NCI-H526 treated with DMSO at 0.1 percent for 48 hours (cell line): ENCODE measurements at regions not wholly inside any gene's neighbourhood (a gene's known extent, or its start where the extent isn't known, plus 50 kb on each side); places are given as distances from the start of the nearest gene placed in this dataset.
A peak's percentile ranks its signal among the peaks of the same experiment; 100 is the strongest.

Source experiments
- DNase-seq: peaks from one replicate; lab custom pipeline; 2025; lab: John Stamatoyannopoulos, UW

DNA sequence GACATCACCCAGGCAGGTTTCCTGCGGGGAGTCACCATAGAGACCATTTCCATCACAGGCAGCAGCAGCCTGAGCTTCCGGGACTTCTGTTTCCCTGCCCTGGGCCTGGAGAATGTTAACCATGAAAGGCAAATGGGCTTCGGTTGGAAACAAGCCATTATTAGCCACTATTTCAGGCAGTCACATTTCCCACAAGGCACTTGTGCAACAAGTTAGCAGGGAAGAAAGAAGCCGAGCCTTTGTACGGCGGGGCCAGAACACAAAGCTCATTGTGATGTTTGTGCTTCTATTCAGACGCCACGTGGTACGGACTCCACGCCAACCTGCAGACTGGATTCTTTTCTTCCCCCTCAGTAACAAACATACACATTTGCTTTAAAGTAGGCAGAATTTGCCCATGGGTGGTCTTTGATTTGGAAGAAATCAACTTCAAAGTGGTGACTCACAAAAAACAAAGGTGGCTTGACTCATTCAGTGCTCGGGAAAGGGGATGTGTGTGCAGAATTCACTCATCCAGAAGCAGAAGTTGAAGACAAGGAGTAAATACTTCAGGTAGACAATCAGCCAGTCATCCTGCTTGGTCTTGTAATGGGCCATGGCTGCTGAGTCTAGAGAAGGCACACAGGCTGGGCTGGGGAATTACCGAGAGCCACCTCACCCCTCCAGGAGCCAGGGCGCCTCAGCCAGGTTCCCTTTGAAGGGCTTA, 154.2 kb upstream of the PRMT8 start:
- DNase-seq: no peak

DNA sequence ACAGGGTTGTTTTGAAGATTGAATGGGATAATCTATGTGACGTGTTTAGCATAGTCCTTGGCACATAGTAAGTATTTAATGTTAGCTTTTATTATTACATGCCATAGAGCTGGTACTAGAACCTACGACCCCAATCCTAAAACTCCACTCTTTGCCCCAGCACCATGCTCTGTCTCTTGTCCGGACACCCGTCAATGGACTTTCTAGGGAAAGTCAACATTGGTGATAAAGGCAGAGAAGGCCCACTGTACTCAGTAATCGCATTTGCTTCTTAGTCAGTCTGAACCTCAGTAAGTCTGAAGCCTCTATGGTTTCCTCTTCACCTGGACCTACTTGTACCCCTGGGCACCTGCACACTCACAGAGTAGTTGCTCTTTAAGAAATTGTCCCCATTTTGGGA, 153.1 kb upstream of the PRMT8 start:
- DNase-seq: no peak

DNA sequence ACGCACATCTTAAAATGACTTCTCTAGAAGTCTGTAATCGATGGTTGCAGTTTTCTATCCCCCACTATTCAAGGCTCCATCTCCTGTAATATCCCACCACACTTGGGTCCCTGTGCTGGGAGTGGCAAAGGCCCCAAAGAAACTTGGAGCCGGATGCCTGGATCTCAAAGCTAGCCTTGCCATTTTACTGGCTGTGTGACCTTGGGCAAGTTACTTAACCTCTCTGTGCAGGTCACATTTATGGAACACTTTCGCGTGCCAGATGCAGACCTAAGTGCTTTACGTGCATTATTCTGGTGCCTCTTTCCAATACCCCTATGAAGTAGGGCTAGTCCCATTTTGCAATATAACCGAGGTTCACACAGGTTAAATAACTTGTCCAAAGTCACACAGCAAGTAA, 151.8 kb upstream of the PRMT8 start:
- no peak for DNase-seq

DNA sequence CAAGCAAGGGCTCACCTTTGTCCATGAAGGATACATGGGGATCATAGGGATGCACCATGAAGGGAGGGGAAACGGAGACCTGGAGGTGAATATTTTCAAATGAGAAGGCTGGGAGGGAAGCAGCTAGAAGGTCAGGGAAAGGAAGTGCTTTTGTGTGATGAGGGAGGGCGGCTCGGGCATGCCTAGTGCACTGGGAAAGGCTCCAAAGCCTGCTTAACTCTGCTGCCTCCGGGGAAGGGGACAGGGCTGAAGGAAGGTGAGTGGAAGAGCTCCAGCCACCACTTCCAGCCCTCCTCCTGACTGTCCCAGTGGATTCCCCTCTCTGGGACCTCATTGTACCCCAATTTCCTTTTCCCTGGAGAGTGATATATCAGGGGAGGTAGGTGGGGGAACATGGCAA, 149.4 kb upstream of the PRMT8 start:
- DNase-seq: no peak

DNA sequence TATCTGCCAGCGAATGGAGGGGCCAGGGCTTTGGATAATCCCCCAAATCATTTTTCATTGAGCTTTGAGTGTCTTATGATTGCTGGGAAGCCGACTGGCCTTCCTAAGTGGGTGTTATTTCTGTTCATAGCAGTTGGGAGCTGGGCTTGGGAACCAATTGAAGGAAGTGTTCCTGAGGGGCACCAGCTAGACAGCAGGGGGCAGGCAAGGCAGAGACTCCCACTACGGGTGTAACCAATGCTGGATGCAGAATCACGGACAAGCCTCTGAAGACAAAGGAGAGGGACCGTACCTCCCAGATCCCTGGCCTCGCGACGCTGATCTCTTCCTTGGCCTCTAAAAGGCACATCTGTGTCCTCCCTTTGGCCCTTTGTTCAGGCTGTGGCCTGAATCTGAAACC, 149.0 kb upstream of the PRMT8 start:
- peak; percentile 28 for DNase-seq

DNA sequence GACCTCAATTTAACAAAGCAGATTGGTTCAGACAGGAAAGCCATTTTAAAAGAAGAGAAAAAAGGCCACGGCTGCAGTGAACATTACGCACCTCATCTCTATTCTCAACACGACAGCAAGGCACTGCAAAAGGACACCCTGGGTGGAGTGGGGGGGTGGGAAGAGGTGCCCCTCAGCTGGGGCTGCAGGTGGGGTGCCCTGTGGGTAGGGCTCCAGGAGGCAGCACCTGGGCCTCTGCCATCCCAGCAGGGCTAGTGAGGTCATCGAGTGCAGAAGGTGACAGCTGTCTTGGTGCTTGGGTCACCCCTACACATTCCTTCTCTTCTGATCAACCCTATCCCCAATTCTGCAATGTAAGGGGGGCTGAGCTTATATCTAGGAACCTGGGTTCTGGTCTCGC, 142.9 kb upstream of the PRMT8 start:
- no peak for DNase-seq

DNA sequence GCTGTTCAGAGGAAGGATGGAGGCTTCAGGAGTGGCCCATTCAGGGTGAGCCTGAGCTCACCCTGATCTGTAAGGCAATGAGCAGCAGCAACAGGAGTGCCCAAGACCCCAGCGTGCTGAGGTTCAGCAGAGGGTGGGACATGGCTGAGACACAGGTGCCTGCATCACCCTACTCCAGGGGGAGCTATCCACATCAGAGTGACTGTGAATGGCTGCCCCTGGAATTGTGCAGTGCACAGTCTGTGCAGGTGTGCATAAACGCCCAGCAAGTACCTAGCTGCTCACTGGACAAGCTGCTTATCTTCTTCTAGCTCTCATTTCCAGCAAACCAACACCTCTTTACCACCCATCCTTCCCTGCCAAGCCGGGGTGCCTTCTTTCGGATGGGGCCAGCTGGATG, 140.6 kb upstream of the PRMT8 start:
- no peak for DNase-seq

DNA sequence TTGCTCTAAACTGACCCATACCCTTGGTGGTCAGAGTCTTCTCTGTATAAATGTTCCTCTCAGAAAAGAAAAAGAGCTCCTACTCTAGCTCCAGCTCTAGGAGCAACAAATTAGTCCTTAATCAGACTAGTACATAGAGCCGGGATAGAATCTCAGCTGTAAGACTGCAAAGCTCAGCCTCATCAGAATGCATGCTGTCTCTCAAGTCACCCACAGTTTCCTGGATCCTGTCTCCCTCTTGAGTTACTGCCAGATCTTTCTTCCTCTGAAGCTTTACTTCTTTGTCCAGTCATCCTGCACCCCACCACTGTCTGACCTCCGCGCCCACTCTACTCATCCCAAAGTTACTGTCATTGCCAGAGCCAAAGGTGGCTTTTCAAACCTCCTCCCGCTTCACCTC, 139.3 kb upstream of the PRMT8 start:
- DNase-seq: no peak

DNA sequence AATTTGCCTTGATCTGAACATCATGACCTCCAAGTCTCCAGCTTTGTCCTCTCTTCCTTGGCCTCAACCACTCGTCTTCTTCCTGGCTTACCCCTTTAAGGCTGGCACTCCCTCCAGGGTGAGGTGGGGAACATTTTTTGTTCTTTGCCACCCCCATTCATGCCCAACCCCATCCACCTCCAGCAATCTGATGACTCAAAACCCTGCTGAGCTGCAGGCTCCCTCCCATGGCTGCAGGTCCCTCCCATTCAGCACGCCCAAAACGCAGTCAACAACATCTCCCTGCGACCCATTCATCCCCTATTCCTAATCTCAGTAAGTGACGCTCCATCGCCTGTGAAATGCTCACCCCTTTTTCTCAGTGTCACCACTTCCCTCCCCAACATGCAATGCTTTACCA, 138.8 kb upstream of the PRMT8 start:
- no peak for DNase-seq

DNA sequence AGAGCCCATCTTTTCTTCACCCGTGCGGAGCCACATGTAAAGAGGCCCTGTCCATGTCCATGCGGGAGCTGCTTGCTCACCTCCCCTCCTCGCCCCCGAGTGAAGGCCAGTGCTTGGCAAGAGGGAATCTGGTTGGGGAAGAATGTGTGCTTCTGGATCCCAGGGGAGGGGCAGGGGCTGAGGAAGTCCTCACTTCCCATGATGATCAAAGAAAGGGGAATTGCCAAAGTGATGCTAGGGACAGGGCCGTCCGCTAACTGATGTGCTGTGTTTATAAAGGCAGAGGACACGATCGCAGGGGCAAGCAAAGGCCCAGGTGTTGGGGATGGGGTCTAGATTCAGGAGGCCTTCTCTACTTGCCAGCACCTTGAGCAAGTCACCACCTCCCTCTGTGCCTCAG, 137.4 kb upstream of the PRMT8 start:
- no peak for DNase-seq

DNA sequence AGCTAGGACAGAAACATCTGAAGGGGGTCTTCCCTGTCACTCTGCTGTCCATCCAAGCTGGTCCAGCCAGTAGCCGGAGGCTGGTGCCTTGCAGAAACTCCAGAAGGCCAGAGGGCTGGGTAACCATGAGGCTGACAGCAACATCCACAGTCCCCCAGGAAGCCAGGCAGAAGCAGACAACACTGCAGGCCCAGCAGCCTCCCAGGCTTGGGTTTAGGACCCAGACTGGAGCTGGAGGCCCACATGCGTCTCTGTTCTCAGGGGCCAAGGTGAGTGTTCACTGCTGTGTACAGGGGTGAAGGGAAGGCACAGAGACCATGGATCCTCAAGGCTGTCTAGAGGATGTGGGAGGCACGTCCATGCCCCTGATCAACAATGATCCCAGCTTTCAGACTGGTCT, 136.4 kb upstream of the PRMT8 start:
- no peak for DNase-seq

DNA sequence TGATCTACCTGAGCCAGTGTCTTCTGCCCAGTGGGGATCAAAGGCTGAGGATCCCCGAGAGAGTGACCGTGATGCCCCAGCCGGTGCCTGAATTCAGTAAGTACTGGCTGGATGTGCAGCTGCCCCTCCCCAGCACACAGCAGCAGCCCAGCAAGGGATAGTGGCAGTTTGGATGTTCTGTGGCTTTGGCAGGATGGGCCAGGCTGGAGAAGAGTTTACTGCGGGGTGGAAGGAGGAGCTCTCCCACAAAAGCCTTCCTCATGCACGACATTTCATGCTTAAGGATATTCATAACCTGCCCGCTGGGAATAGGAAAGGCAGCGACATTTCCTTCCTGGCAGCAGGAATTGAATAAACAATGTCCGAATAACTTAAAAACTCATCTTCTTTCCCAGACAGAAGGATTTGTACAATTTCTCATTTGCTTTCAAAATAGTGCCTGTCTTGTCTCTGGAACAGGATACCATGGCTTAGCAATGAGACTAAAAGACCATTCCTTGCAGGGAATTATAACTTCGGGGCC, 135.6 kb upstream of the PRMT8 start:
- DNase-seq: no peak

DNA sequence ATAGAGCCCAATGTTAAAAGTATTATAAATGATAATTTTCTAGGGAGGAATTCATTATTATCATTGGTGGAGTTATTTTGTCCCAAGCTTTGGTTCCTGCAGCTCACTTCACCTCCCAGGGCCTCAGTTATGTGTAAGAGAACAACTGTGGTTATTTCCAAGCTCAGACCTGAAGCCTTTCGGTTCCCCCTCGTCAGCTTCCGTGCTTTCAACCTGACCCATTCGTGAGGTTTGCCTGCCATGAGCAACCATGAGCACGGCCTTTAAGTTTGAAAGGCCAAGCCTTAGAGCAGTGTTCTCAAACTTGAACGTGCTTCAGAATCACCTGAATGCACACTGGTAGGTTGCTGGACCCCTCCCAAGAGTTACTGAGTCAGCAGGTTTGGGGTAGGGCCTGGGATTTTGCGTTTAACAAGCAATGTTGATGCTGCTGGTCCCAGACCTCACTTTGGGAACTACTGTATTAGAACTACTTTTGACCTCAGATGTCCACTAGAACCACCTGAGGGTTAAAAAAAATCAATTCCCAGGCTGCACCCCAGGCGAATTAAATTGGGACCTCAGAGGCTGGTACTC, 133.0 kb upstream of the PRMT8 start:
- no peak for DNase-seq

DNA sequence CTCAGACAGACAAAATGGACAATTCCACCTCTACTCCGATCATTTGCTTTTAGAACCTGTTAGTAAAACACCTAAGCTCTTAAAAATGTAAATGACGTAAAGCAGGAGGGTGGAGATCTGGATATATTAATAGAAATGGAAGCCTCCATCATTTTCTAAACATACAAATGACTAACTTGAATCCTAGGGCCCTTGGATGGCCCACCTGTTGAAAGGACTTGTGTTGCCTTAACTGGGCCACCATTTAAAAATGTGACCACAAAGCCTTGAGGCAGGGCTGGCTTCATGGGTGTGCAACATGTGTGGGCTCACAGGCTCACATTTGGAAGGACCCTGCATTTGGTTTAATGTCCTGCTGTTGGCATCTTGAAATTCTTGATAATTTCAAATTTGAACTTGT, 131.5 kb upstream of the PRMT8 start:
- DNase-seq: no peak

DNA sequence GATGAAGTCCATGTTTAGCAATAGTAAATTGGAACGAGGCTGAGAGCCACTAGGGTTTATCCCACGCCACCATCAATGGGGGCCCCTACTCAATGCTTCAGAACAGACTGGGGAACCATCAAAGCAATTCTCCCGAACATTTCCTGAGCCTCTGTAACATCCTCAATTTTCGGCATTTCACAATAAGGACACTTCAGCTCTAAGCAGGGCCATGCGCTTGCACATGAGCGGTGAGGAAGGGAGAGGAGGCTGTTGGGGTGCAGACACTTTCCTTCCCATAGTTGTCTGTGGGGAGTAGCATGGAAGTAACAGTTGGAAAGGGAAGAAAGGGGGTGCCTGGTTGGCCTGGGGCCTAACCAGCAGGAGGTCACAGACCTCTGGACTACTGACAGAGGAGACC, 129.9 kb upstream of the PRMT8 start:
- DNase-seq: no peak

DNA sequence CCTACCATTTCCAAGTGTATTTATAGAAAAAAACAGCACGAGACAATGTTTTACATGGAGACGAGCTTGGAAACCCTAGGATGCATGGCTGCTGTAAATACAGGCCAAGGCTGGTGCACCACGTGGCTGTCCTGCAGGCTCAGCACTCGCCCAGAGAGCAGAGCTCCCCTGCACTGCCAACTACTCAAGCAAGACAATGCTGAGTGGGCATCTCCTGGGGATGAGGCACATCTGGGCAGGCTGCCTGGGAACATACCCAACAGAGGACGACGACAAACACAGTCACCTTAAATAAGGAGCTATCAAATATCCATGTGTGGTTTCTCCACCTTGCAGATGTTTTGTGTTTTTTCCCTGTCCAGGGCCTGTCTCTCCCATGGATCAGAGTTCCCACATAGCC, 128.3 kb upstream of the PRMT8 start:
- no peak for DNase-seq

DNA sequence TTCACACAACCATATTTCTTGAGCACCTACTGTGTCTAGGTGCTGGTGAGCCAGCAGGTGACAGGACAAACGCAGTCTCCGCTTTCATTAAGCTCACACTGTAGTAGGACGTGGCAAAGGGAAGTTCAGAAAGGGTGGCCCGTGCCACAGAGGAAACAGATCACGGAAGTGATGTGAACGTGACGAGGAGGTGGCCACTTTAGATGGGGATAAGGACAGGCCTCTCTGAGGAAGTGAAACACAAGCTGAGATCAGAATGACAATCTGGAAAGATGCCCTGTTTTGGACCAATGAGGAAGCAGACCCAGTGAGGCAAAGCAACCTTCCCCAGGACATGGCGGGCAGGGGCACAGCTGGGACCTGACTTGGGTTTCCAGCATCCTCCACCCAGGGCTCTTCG, 127.4 kb upstream of the PRMT8 start:
- DNase-seq: no peak

DNA sequence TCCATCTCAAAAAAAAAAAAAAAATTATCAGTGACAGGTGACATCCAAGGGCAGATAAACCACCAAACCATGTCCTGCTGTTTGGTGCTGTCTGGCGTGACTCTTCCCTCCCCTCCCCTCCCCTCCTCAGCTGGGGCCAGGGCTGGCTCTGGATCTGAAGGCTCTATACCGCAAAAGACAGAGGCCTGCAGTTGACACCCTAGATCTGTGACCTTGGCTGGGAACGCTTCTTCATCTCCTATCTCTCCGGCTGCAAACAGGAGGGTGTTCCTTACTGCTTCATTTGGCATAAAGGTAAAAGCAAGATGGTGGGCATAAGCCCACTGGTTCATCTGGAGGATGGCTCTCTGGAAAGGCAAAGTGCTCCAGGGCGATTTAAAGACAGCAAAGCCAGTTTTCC, 126.8 kb upstream of the PRMT8 start:
- no peak for DNase-seq

DNA sequence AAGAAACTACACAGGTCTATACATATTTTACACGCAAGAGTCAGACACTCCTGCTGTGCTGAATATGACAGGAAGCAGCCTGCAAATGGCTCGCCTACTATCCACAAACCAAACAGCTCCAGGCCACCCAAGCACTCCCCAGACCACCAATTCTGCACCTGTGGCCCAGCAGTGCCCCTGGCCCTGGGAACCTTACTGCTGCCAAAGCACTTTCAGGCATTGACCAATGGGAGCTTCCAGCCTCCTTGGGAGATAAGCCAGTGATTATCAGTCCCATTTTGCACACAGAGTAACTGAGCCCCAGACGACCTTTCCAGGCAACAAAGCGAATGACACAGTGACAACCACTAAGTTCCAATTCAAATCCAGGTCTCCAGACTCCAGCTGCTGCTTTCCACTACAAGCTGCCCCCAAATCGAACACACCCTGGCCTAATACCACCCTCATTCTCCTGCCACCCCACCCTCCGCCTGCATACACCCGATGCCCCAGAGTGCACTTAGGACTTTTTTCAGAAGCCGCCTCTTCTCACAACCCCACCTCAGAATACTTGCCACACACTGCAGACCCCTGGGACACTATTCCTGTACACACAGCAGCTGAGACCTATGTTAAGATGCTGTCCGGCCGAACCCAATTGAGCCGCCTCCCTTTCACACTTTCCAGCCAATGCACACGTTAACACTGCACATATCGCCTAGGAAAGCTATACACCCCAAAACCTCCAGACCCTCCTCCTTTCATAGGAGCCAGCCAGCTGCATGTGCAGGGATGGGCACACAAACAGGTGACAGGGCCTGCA, 126.1 kb upstream of the PRMT8 start:
- no peak for DNase-seq

DNA sequence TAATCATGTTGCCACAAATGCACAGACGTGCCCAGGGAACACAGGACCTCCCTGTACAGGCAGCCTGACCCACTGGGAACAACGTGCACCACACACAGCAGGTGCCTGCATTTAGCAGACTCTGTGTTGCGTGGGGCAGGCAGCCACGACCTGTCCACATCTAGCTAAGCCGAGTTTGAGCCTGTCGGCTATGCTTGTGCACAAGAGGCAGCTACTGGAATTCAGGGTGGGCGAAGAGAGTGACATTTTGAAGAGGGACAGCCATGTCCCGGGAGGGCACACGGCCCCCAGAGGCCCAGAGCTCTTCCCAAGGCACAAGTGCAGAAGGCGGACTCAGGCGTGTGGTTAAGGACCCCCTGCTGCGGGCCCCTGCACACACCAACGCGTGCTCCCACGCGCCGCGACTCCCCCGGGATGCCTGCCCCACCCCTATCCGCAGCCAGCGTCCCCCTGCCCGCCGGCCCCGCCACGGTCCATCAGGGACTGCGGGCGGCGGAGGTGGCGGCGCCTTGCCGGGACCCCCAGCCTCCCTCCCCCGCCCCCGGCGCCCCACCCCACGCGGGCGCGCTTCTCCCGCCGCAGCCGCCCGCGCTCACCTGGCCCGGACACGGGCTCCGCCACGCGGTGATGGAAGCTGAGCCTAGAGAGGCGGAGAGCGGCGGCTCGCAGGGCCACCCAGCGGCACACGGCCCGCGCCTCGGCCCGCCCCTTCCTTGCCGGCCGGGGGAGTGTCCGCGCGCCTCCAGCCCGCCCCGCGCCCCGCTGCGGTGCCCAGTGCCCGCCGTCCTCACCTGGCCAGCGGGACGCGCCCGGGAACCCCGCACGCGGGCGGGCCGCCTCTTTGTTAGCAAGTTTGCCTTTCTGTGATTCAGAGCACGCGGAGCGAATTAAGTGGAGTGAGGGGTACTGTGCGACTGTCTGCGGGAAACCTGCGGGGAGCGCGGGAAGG, 125.3 kb upstream of the PRMT8 start:
- DNase-seq: peak; percentile 16

DNA sequence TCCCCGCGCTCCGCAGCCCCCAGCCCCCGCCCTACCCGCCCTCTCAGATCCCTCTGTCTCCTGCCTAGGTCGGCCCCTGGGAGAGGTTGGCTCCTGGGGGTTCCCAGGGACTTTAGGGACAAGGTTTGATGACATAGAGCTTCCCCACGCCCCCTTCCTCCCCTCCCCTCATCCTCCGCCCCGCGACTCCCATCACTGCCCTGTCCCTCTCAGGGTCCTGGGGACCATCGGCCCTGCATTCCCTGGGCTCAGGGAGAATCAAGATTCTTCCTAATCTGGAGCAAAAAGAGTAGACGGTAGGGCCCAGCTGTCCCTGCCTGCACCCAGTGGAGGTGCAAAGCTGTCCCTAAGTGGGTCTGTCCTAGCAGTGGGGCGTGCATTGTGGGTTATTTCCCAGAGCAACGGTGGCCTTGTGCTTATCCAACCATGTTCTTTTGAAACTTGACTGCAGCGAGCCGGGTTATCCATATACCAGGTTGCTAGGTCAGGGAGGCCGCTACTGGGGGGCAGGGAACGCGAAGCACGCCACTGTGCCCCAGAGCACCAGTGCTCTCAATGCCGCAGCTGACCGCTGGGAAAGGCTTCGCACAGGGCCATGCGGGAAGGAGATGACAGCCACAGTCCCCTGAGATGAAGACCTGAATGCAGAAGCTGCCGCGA, 124.4 kb upstream of the PRMT8 start:
- DNase-seq: no peak
